PC-3 (cell line): ENCODE measurements at regions not wholly inside any gene's neighbourhood (a gene's known extent, or its start where the extent isn't known, plus 50 kb on each side); places are given as distances from the start of the nearest gene placed in this dataset.

Experiments
- EZH2 ChIP-seq: fragments of 300-600 bp; sonication (generic); IDR thresholded peaks from one replicate; pipeline ENCODE4 v1.6.1; 2017; ENCODE audit warnings: antibody characterized with exemption, mild to moderate bottlenecking, low read length; ENCODE audit not compliant: unreplicated experiment
- EZH2phosphoT487 ChIP-seq: fragments of 300-600 bp; sonication (generic); IDR thresholded peaks from 2 replicates; pipeline ENCODE4 v1.6.1; 2018; ENCODE audit warnings: mild to moderate bottlenecking, antibody characterized with exemption, low read length, borderline replicate concordance
- TF ChIP-seq, protein P1 (sequence below): fragments of 300-600 bp; sonication (generic); conservative IDR thresholded peaks from 2 replicates; pipeline ENCODE4 v1.5.1; 2017; ENCODE audit warnings: antibody characterized with exemption, low read depth, mild to moderate bottlenecking, low read length

DNA sequence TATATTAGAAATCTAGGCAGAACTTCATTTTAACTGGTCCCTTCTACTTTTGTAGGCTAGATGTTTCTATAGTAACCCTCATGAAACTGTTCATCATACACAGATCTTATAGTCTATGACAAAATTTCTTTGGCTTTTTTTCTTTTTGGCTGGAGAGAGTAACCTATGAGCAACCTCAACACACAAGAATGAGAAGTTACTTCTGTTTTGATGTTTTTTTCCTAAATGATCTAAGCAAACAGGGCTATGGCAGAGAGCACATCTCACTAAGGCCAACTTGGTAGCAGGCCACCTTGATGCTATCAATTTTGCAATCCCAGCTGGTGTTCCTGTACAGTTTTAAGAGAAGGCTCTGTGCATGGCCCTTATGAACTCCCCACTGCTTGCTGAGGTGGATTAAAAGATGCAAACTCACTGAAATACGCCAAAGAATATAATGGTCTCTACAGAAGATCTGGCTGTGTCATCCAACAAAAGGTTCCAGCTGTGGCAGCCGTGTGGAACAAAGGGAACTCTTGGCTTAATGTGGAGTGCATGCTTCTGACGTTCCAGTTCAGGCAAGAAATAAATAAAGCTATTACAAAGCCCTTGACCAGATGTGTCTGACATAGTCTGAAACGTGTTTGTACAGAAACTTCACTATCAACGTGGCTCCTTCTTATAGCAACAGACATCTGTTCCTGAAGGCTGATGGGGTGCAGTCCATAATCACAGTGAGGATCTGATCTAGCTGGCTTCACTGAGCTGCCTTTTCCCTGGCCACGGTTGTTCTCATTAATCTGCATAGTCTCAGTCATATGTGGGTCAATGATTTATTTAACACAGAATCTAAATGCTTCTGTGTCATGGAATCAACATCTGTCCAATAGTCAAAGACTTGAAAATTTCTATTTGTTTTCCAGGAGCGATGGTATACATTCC lies 481.1 kb downstream of the BMP2 start:
- TF ChIP-seq, protein P1, sequence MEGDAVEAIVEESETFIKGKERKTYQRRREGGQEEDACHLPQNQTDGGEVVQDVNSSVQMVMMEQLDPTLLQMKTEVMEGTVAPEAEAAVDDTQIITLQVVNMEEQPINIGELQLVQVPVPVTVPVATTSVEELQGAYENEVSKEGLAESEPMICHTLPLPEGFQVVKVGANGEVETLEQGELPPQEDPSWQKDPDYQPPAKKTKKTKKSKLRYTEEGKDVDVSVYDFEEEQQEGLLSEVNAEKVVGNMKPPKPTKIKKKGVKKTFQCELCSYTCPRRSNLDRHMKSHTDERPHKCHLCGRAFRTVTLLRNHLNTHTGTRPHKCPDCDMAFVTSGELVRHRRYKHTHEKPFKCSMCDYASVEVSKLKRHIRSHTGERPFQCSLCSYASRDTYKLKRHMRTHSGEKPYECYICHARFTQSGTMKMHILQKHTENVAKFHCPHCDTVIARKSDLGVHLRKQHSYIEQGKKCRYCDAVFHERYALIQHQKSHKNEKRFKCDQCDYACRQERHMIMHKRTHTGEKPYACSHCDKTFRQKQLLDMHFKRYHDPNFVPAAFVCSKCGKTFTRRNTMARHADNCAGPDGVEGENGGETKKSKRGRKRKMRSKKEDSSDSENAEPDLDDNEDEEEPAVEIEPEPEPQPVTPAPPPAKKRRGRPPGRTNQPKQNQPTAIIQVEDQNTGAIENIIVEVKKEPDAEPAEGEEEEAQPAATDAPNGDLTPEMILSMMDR = no peak
- no peak for TF ChIP-seq EZH2phosphoT487
- no peak for TF ChIP-seq EZH2
